Body of pancreas (tissue), 4 donors: ENCODE measurements at regions not wholly inside any gene's neighbourhood (a gene's known extent, or its start where the extent isn't known, plus 50 kb on each side); places are given as distances from the start of the nearest gene placed in this dataset.

ENCODE experiments used
- ATAC-seq: fragments of 150-250 bp; one replicate; pipeline ENCODE4 v1.9.1; 2016
- DNase-seq, 4 donors: peaks; one replicate each; pipeline ENCODE4 v3.0.0-alpha.2; 2019
- H3K27ac ChIP-seq, 4 donors: fragments of 200-600 bp; sonication (generic); 1 replicate in 3 of 4; 2 replicates in 1 of 4; pipeline versions ENCODE4 v1.5.1 to v1.6.1; 2016 to 2019; ENCODE audit warnings: mild to moderate bottlenecking in 1 of 4, mixed read lengths in 1 of 4, moderate library complexity in 1 of 4
- H3K27me3 ChIP-seq, 2 donors: fragments of 200-600 bp; sonication (generic); one replicate each; pipeline ENCODE4 v1.6.0; 2016; ENCODE audit warnings: mild to moderate bottlenecking in 1 of 2
- H3K36me3 ChIP-seq, 2 donors: fragments of 200-600 bp; sonication (generic); replicated peaks in 1 of 2; 2 replicates each; pipeline ENCODE4 v1.5.1; 2016; ENCODE audit warnings: low read depth in 2 of 2; ENCODE audit not compliant: insufficient read depth in 1 of 2
- H3K4me1 ChIP-seq: fragments of 200-600 bp; sonication (generic); one replicate; pipeline ENCODE4 v1.6.0; 2016
- H3K4me3 ChIP-seq, 2 donors: fragments of 200-600 bp; sonication (generic); 1 replicate in 1 of 2; 2 replicates in 1 of 2; pipeline ENCODE4 v1.5.1; 2016 to 2019
- H3K9me3 ChIP-seq, 3 donors: fragments of 200-600 bp; sonication (generic); 1 replicate in 2 of 3; 2 replicates in 1 of 3; pipeline ENCODE4 v1.5.1; 2016
- CTCF ChIP-seq, 7 experiments: fragments of 450-650 bp in 4 of 7; fragments of 200-600 bp in 3 of 7; sonication (generic) in 3 of 7; IDR thresholded peaks; one replicate each; pipeline ENCODE4 v1.5.1; 2016 to 2019; ENCODE audit warnings: antibody characterized with exemption in 7 of 7
- POLR2A ChIP-seq, 3 donors: fragments of 450-650 bp; IDR thresholded peaks; one replicate each; pipeline ENCODE4 v1.6.1; 2016; ENCODE audit warnings: antibody characterized with exemption in 3 of 3, mild to moderate bottlenecking in 2 of 3
- WGBS, 2 donors: methylation state at CpG; one replicate each; pipeline ENCODE4 v1.1.5; 2017; 5-methylcytosine and 5-hydroxymethylcytosine counted together
- intact Hi-C: fragments of 100-400 bp; cut with DNase I; formaldehyde crosslinking; loops from one replicate; pipeline ENCODE4 v1.15.1; 2023

- Histone ChIP-seq H3K9me3 (no peaks in the 10 kb centered on the region), H3K27me3 (no peaks in the 10 kb centered on the region), H3K36me3 (no peaks in the 10 kb centered on the region), H3K4me3 (no peak overlapping the region), H3K4me1 (no peaks in the 10 kb centered on the region), H3K27ac (no peak overlapping the region)
- DNase-seq (no peak), ATAC-seq (no peak)
- no peak for TF ChIP-seq CTCF (IDR thresholded peaks at IDR 0.05)
- TF ChIP-seq POLR2A (IDR thresholded peaks at IDR 0.05), result no peak
- WGBS, 2 donors, result 74 to 100% methylated on average over 1 to 4 of the region's 4 CpGs
- intact Hi-C loops, result no loop called here
Measured at GRCh38 chr2:120607996-120608395, 127.7 kb upstream of the GLI2 start.

- no peak for TF ChIP-seq POLR2A (IDR thresholded peaks at IDR 0.05)
- no peak for TF ChIP-seq CTCF (IDR thresholded peaks at IDR 0.05)
- no peak for ATAC-seq
- WGBS, 2 donors, result 68 to 71% methylated on average over 12 to 13 of the region's 13 CpGs
Measured at GRCh38 chr2:120609826-120610395, 125.8 kb upstream of the GLI2 start.

GRCh38 chr2:120611016-120611415 is 124.7 kb upstream of the GLI2 start:
- 73 to 81% methylated on average over 4 to 6 of the region's 6 CpGs for WGBS, 2 donors
- no peaks in the 10 kb centered on the region for H3K27me3 ChIP-seq
- ATAC-seq (no peak), DNase-seq (no peak)
- H3K4me3 ChIP-seq, result no peak overlapping the region
- no peaks in the 10 kb centered on the region for H3K9me3 ChIP-seq
- no peaks in the 10 kb centered on the region for H3K36me3 ChIP-seq
- H3K27ac ChIP-seq, result no peak overlapping the region
- H3K4me1 ChIP-seq, result no peaks in the 10 kb centered on the region
- TF ChIP-seq CTCF (IDR thresholded peaks at IDR 0.05), result no peak
- no peak for TF ChIP-seq POLR2A (IDR thresholded peaks at IDR 0.05)
- intact Hi-C loops, result no loop called here

More at GRCh38 chr2:120609826-120610395, 125.8 kb upstream of the GLI2 start:
- Histone ChIP-seq H3K9me3 (no peaks in the 10 kb centered on the region), H3K36me3 (no peaks in the 10 kb centered on the region), H3K27ac (no peak overlapping the region), H3K4me1 (no peaks in the 10 kb centered on the region), H3K27me3 (no peaks in the 10 kb centered on the region), H3K4me3 (no peak overlapping the region)
- DNase-seq, result no peak
- intact Hi-C loops, result no loop called here

- Histone ChIP-seq H3K36me3 (no peaks in the 10 kb centered on the region), H3K4me1 (no peaks in the 10 kb centered on the region), H3K9me3 (no peaks in the 10 kb centered on the region), H3K27ac (no peak overlapping the region), H3K4me3 (no peak overlapping the region), H3K27me3 (no peaks in the 10 kb centered on the region)
- no peak for TF ChIP-seq POLR2A (IDR thresholded peaks at IDR 0.05)
- TF ChIP-seq CTCF (IDR thresholded peaks at IDR 0.05), result no peak
- ATAC-seq, result no peak
- DNase-seq, result no peak
- intact Hi-C loops, result no loop called here
- WGBS, 2 donors, result 78 to 80% methylated on average over 12 to 13 of the region's 13 CpGs
Measured at GRCh38 chr2:120611961-120612360, 123.7 kb upstream of the GLI2 start.

GRCh38 chr2:120612471-120612870 is 123.2 kb upstream of the GLI2 start:
- Histone ChIP-seq H3K9me3 (no peaks in the 10 kb centered on the region), H3K4me3 (no peak overlapping the region), H3K36me3 (no peaks in the 10 kb centered on the region), H3K27me3 (no peaks in the 10 kb centered on the region), H3K4me1 (no peaks in the 10 kb centered on the region), H3K27ac (no peak overlapping the region)
- WGBS, 2 donors, result 75 to 80% methylated on average over 6 to 7 of the region's 7 CpGs
- intact Hi-C loops, result no loop called here
- TF ChIP-seq POLR2A (IDR thresholded peaks at IDR 0.05) (no peak), CTCF (IDR thresholded peaks at IDR 0.05) (no peak)
- DNase-seq, result no peak
- ATAC-seq, result no peak
